ENCODE measurements at regions not wholly inside any gene's neighbourhood (a gene's known extent, or its start where the extent isn't known, plus 50 kb on each side); places are given as distances from the start of the nearest gene placed in this dataset.
"Not testable (repeated sequence)": the region's sequence is repeated elsewhere in the genome, so short reads cannot be mapped to it uniquely, and the experiment has no call there.

- TF ChIP-seq EZH2 (IDR thresholded peaks at IDR 0.05; ENCODE audit: borderline replicate concordance, low read depth, low read length, severe bottlenecking); POLR2A (IDR thresholded peaks at IDR 0.05; ENCODE audit: low read depth, low read length); CTCF (IDR thresholded peaks at IDR 0.05; ENCODE audit: extremely low read depth in 1 of 2, insufficient read depth in 1 of 2, low read depth in 1 of 2, low read length in 2 of 2); FOS (IDR thresholded peaks at IDR 0.05; ENCODE audit: borderline replicate concordance, insufficient read depth, low read length); MAX (IDR thresholded peaks at IDR 0.05; ENCODE audit: insufficient read depth, insufficient read length); POLR2AphosphoS5 (IDR thresholded peaks at IDR 0.05; ENCODE audit: insufficient read depth, low read depth, low read length): not testable (repeated sequence)
These were observed 75.1 kb upstream of the PARP8 start for GRCh38 chr5:50591338-50591737.

Measured in endothelial cell of umbilical vein (primary cell).